GM12878 (cell line): ENCODE measurements at regions not wholly inside any gene's neighbourhood (a gene's known extent, or its start where the extent isn't known, plus 50 kb on each side); places are given as distances from the start of the nearest gene placed in this dataset.

Source experiments
- ATAC-seq: fragments of 200-7000 bp; cut with Tn5 transposase; 3 replicates; pipeline ENCODE4 v1.9.1; 2020; ENCODE audit warnings: mild to moderate bottlenecking, moderate library complexity
- BruUV-seq: library from RNA; stranded (reverse); fragments of 400-500 nt; replicated peaks from 2 replicates; lab custom pipeline; 2021; lab: Mats Ljungman, UMichigan
- CTCF ChIA-PET: fragments of 300-600 bp; sonication (Branson Sonifier 250); formaldehyde crosslinking; extraction: SDS; loops from one replicate; lab custom pipeline; 2021; ENCODE audit warnings: inconsistent platforms; lab: Yijun Ruan, JAX
- POLR2A ChIA-PET: fragments of 350-600 bp; formaldehyde crosslinking; extraction: SDS; loops from one replicate; lab custom pipeline; 2021; ENCODE audit warnings: inconsistent platforms; lab: Charles Lee
- RAD21 ChIA-PET: fragments of 300-600 bp; sonication (Branson Sonifier 250); formaldehyde crosslinking; loops from one replicate; lab custom pipeline; 2023; ENCODE audit warnings: antibody characterized with exemption; ENCODE audit not compliant: unreplicated experiment; lab: Charles Lee
- SMC1A ChIA-PET: fragments of 300-600 bp; sonication (Branson Sonifier 250); formaldehyde crosslinking; loops from one replicate; lab custom pipeline; 2023; ENCODE audit not compliant: unreplicated experiment, uncharacterized antibody; lab: Charles Lee
- DNase-seq: peaks from one replicate; pipeline ENCODE4 v3.0.0-alpha.2; 2011; ENCODE audit warnings: low read depth, low spot score
- FAIRE-seq: peaks from 3 replicates; lab custom pipeline; 2011; peaks lifted over from hg19 to GRCh38; lab: Jason Lieb, UNC
- H2AFZ ChIP-seq: 2 replicates; pipeline ENCODE4 v1.6.0; 2011; ENCODE audit warnings: low read depth, low read length, control low read depth; ENCODE audit not compliant: control insufficient read depth
- H3K27ac ChIP-seq: 2 replicates; pipeline ENCODE4 v1.5.1; 2011; ENCODE audit warnings: control low read depth; ENCODE audit not compliant: control insufficient read depth, insufficient read depth
- H3K27me3 ChIP-seq, 2 experiments: replicated peaks in 1 of 2; 2 replicates each; pipeline versions ENCODE4 v1.6.0 to v1.6.1; 2011; ENCODE audit warnings: low read length in 1 of 2; ENCODE audit not compliant: control insufficient read depth in 2 of 2, insufficient read depth in 2 of 2
- H3K36me3 ChIP-seq, 2 experiments: 2 replicates each; pipeline ENCODE4 v1.5.1; 2011; ENCODE audit warnings: low read length in 1 of 2; ENCODE audit not compliant: control insufficient read depth in 2 of 2, insufficient read depth in 2 of 2
- H3K4me1 ChIP-seq: 2 replicates; pipeline ENCODE4 v1.6.1; 2011; ENCODE audit warnings: mild to moderate bottlenecking, low read length, moderate library complexity, mixed read lengths; ENCODE audit not compliant: control insufficient read depth, insufficient read depth
- H3K4me2 ChIP-seq: 2 replicates; pipeline ENCODE4 v1.6.0; 2011; ENCODE audit warnings: control low read depth; ENCODE audit not compliant: control insufficient read depth, insufficient read depth
- H3K4me3 ChIP-seq: fragments of 200-600 bp; sonication (generic); 2 replicates; pipeline ENCODE4 v1.5.1; 2016
- H3K79me2 ChIP-seq: 2 replicates; pipeline ENCODE4 v1.6.0; 2011; ENCODE audit warnings: low read length; ENCODE audit not compliant: control insufficient read depth, insufficient read depth
- H3K9ac ChIP-seq: 2 replicates; pipeline ENCODE4 v1.8.0; 2011; ENCODE audit warnings: low read length, control low read depth, mixed read lengths; ENCODE audit not compliant: control insufficient read depth, insufficient read depth
- H3K9me3 ChIP-seq: replicated peaks from 3 replicates; pipeline ENCODE4 v1.5.1; 2011; ENCODE audit warnings: mild to moderate bottlenecking, low read length; ENCODE audit not compliant: control insufficient read depth, insufficient read depth
- H4K20me1 ChIP-seq: 2 replicates; pipeline ENCODE4 v1.6.0; 2011; ENCODE audit not compliant: control insufficient read depth, insufficient read depth
- BRCA1 ChIP-seq: IDR thresholded peaks from 2 replicates; pipeline ENCODE4 v1.6.1; 2011; ENCODE audit warnings: low read depth, low read length, improper control_type of control experiment
- CHD2 ChIP-seq: IDR thresholded peaks from 2 replicates; pipeline ENCODE4 v1.6.1; 2011; ENCODE audit warnings: low read depth, low read length, improper control_type of control experiment, borderline replicate concordance
- EGR1 ChIP-seq, 2 experiments: IDR thresholded peaks; 1 replicate in 1 of 2; 2 replicates in 1 of 2; pipeline ENCODE4 v1.6.1; 2011 to 2012; ENCODE audit warnings: low read depth in 2 of 2, low read length in 2 of 2, borderline replicate concordance in 1 of 2, mild to moderate bottlenecking in 1 of 2, moderate library complexity in 1 of 2
- ETV6 ChIP-seq, 2 experiments: fragments of 450-650 bp in 1 of 2; IDR thresholded peaks in 1 of 2; conservative IDR thresholded peaks in 1 of 2; 2 replicates each; pipeline ENCODE4 v1.6.1; 2014; ENCODE audit warnings: antibody characterized with exemption in 1 of 2, borderline replicate concordance in 1 of 2, low read depth in 1 of 2, mild to moderate bottlenecking in 1 of 2, moderate library complexity in 1 of 2
- IKZF1 ChIP-seq: fragments of 450-650 bp; conservative IDR thresholded peaks from 2 replicates; pipeline ENCODE4 v1.6.1; 2017; ENCODE audit warnings: antibody characterized with exemption, mild to moderate bottlenecking
- IRF4 ChIP-seq: IDR thresholded peaks from 2 replicates; pipeline ENCODE4 v1.6.1; 2011; ENCODE audit warnings: low read depth, low read length
- LARP7 ChIP-seq: fragments of 450-650 bp; IDR thresholded peaks from 2 replicates; pipeline ENCODE4 v1.6.1; 2017; ENCODE audit warnings: mild to moderate bottlenecking
- NFIC ChIP-seq: IDR thresholded peaks from 2 replicates; pipeline ENCODE4 v1.6.1; 2012; ENCODE audit warnings: low read depth, mild to moderate bottlenecking, inconsistent platforms, low read length, moderate library complexity
- SMAD5 ChIP-seq: IDR thresholded peaks from 2 replicates; pipeline ENCODE4 v1.6.1; 2016; ENCODE audit warnings: antibody characterized with exemption, low read depth
- STAT3 ChIP-seq: IDR thresholded peaks from 2 replicates; pipeline ENCODE4 v1.6.1; 2011; ENCODE audit warnings: low read depth, low read length, improper control_type of control experiment
- TCF3 ChIP-seq: IDR thresholded peaks from 2 replicates; pipeline ENCODE4 v1.6.1; 2012; ENCODE audit warnings: low read depth, mild to moderate bottlenecking, low read length, borderline replicate concordance; ENCODE audit not compliant: insufficient read depth
- TCF7 ChIP-seq: IDR thresholded peaks from 2 replicates; pipeline ENCODE4 v1.6.1; 2014; ENCODE audit warnings: antibody characterized with exemption, borderline replicate concordance
- YY1 ChIP-seq: IDR thresholded peaks from 2 replicates; pipeline ENCODE4 v1.6.1; 2011; ENCODE audit warnings: low read depth, mild to moderate bottlenecking, low read length
- WGBS: methylation state at CpG from one replicate; pipeline ENCODE4 v1.1.6; 2016; ENCODE audit warnings: low lambda C conversion rate; ENCODE audit not compliant: insufficient replicate concordance, insufficient coverage; ENCODE audit errors: missing lambda C conversion rate; 5-methylcytosine and 5-hydroxymethylcytosine counted together
- in situ Hi-C: fragments of 300-500 bp; cut with MboI; formaldehyde crosslinking; loops from 9 replicates; pipeline ENCODE4 v1.14.3; 2018; ENCODE audit warnings: mixed read lengths
- intact Hi-C: fragments of 100-400 bp; cut with micrococcal nuclease; formaldehyde crosslinking; loops from one replicate; pipeline ENCODE4 v1.14.2; 2022; ENCODE audit not compliant: unreplicated experiment
- TF ChIP-seq, protein P1 (sequence below): fragments of 150-350 bp; IDR thresholded peaks from 2 replicates; pipeline ENCODE4 v1.6.1; 2016; ENCODE audit warnings: low read depth, low read length
- TF ChIP-seq, protein P2 (sequence below), 3 experiments: IDR thresholded peaks in 2 of 3; conservative IDR thresholded peaks in 1 of 3; 2 replicates each; pipeline ENCODE4 v1.5.1; 2011; ENCODE audit warnings: low read depth in 3 of 3, low read length in 3 of 3, mild to moderate bottlenecking in 3 of 3, control low read depth in 2 of 3, moderate library complexity in 2 of 3, inconsistent platforms in 1 of 3, mixed read lengths in 1 of 3; ENCODE audit not compliant: control insufficient read depth in 2 of 3, insufficient read depth in 1 of 3; ENCODE audit errors: extremely low read depth in 1 of 3

DNA sequence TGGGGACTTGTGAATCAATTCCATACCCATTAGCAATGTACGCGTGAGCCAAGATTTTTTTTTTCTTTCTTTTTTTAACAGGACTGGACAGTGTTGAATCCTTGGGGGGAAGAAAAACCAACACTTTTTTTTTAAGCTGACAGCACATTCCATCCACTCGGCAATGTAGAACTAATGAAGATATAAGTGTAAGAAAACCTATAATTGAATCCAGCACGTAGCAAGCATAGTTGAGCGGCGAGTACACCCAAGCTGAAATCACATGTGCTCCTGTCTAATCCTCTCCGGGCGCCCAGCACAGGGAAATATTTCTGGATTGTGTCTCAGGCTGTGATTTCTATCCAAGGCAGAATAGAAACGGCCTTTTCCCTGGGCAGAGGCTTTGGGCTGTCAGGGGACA lies 118.2 kb downstream of the BOD1 start:
- Histone ChIP-seq H3K4me1 (no peaks in the 10 kb centered on the region), H3K27ac (no peak overlapping the region), H3K9me3 (no peaks in the 10 kb centered on the region), H3K4me3 (no peak overlapping the region), H2AFZ (no peak overlapping the region), H3K36me3 (no peaks in the 10 kb centered on the region), H3K4me2 (no peak overlapping the region), H3K9ac (no peak overlapping the region), H3K27me3 (peaks cover 0 to 3% of the 10 kb centered on the region in 2 experiments), H4K20me1 (no peaks in the 10 kb centered on the region), H3K79me2 (no peaks in the 10 kb centered on the region)
- TF ChIP-seq, protein P1, sequence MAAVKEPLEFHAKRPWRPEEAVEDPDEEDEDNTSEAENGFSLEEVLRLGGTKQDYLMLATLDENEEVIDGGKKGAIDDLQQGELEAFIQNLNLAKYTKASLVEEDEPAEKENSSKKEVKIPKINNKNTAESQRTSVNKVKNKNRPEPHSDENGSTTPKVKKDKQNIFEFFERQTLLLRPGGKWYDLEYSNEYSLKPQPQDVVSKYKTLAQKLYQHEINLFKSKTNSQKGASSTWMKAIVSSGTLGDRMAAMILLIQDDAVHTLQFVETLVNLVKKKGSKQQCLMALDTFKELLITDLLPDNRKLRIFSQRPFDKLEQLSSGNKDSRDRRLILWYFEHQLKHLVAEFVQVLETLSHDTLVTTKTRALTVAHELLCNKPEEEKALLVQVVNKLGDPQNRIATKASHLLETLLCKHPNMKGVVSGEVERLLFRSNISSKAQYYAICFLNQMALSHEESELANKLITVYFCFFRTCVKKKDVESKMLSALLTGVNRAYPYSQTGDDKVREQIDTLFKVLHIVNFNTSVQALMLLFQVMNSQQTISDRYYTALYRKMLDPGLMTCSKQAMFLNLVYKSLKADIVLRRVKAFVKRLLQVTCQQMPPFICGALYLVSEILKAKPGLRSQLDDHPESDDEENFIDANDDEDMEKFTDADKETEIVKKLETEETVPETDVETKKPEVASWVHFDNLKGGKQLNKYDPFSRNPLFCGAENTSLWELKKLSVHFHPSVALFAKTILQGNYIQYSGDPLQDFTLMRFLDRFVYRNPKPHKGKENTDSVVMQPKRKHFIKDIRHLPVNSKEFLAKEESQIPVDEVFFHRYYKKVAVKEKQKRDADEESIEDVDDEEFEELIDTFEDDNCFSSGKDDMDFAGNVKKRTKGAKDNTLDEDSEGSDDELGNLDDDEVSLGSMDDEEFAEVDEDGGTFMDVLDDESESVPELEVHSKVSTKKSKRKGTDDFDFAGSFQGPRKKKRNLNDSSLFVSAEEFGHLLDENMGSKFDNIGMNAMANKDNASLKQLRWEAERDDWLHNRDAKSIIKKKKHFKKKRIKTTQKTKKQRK: no peak
- no peak for TF ChIP-seq SMAD5
- TF ChIP-seq STAT3: no peak
- no peak for TF ChIP-seq NFIC
- no peak for TF ChIP-seq EGR1 (IDR thresholded peaks at IDR 0.05; ENCODE audit: borderline replicate concordance in 1 of 2, low read depth in 2 of 2, low read length in 2 of 2)
- TF ChIP-seq IRF4: no peak
- TF ChIP-seq LARP7: no peak
- TF ChIP-seq CHD2: no peak
- TF ChIP-seq TCF7: no peak
- TF ChIP-seq BRCA1: no peak
- no peak for TF ChIP-seq YY1
- TF ChIP-seq, protein P2, sequence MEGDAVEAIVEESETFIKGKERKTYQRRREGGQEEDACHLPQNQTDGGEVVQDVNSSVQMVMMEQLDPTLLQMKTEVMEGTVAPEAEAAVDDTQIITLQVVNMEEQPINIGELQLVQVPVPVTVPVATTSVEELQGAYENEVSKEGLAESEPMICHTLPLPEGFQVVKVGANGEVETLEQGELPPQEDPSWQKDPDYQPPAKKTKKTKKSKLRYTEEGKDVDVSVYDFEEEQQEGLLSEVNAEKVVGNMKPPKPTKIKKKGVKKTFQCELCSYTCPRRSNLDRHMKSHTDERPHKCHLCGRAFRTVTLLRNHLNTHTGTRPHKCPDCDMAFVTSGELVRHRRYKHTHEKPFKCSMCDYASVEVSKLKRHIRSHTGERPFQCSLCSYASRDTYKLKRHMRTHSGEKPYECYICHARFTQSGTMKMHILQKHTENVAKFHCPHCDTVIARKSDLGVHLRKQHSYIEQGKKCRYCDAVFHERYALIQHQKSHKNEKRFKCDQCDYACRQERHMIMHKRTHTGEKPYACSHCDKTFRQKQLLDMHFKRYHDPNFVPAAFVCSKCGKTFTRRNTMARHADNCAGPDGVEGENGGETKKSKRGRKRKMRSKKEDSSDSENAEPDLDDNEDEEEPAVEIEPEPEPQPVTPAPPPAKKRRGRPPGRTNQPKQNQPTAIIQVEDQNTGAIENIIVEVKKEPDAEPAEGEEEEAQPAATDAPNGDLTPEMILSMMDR (IDR thresholded peaks at IDR 0.05 in 2 of 3, conservative IDR thresholded peaks at IDR 0.05 in 1 of 3; ENCODE audit: control insufficient read depth in 2 of 3, extremely low read depth in 1 of 3, insufficient read depth in 1 of 3, low read depth in 3 of 3, low read length in 3 of 3): no peak
- no peak for TF ChIP-seq IKZF1
- no peak for TF ChIP-seq ETV6 (conservative IDR thresholded peaks at IDR 0.05 in 1 of 2, IDR thresholded peaks at IDR 0.05 in 1 of 2; ENCODE audit: borderline replicate concordance in 1 of 2, low read depth in 1 of 2)
- TF ChIP-seq TCF3: no peak
- no TSS peak for BruUV-seq
- 51% methylated on average over 9 of the region's 9 CpGs for WGBS
- RAD21 ChIA-PET: no interaction called here
- CTCF ChIA-PET: no interaction called here
- POLR2A ChIA-PET: no interaction called here
- intact Hi-C loops (no loop called here), in situ Hi-C loops (no loop called here)
- SMC1A ChIA-PET: no interaction called here
- ATAC-seq (no peak), DNase-seq (no peak), FAIRE-seq (no peak)
